Fibroblast of skin of right quadriceps (primary cell): ENCODE measurements at regions not wholly inside any gene's neighbourhood (a gene's known extent, or its start where the extent isn't known, plus 50 kb on each side); places are given as distances from the start of the nearest gene placed in this dataset.
A peak's percentile ranks its signal among the peaks of the same experiment; 100 is the strongest.

ENCODE experiments used
- DNase-seq: peaks from one replicate; pipeline ENCODE4 v3.0.0-alpha.2; 2013

GRCh38 chr4:155512046-155512445, 135.3 kb upstream of the MAP9 start:
- DNase-seq, result no peak

- DNase-seq, result no peak
These were observed 134.0 kb upstream of the MAP9 start for GRCh38 chr4:155510771-155511170.

GRCh38 chr4:155509555-155509954, 132.8 kb upstream of the MAP9 start:
- DNase-seq, result peak; percentile 43

GRCh38 chr4:155506745-155507144, 130.0 kb upstream of the MAP9 start:
- DNase-seq, result no peak

GRCh38 chr4:155505321-155505720, 128.6 kb upstream of the MAP9 start:
- no peak for DNase-seq

- DNase-seq, result no peak
These were observed 120.5 kb upstream of the MAP9 start for GRCh38 chr4:155497306-155497705.

GRCh38 chr4:155496294-155496626, 119.5 kb upstream of the MAP9 start:
- no peak for DNase-seq

- no peak for DNase-seq
These were observed 119.0 kb upstream of the MAP9 start for GRCh38 chr4:155495572-155496293.

- DNase-seq, result no peak
These were observed 117.4 kb upstream of the MAP9 start for GRCh38 chr4:155494037-155494718.

GRCh38 chr4:155491336-155492120, 114.8 kb upstream of the MAP9 start:
- DNase-seq, result peak; percentile 17

GRCh38 chr4:155489271-155489670, 112.5 kb upstream of the MAP9 start:
- no peak for DNase-seq

- no peak for DNase-seq
These were observed 111.9 kb upstream of the MAP9 start for GRCh38 chr4:155488691-155489090.

- DNase-seq, result no peak
These were observed 110.4 kb upstream of the MAP9 start for GRCh38 chr4:155487210-155487609.

GRCh38 chr4:155481150-155481549, 104.4 kb upstream of the MAP9 start:
- no peak for DNase-seq

GRCh38 chr4:155479835-155480234, 103.1 kb upstream of the MAP9 start:
- no peak for DNase-seq

- no peak for DNase-seq
These were observed 101.6 kb upstream of the MAP9 start for GRCh38 chr4:155478336-155478835.

GRCh38 chr4:155474758-155475157, 98.0 kb upstream of the MAP9 start:
- DNase-seq, result no peak

GRCh38 chr4:155473420-155474095, 96.8 kb upstream of the MAP9 start:
- no peak for DNase-seq

GRCh38 chr4:155468282-155468681, 91.5 kb upstream of the MAP9 start:
- no peak for DNase-seq

GRCh38 chr4:155450676-155451075, 73.9 kb upstream of the MAP9 start:
- DNase-seq, result no peak

GRCh38 chr4:155445306-155445705, 68.5 kb upstream of the MAP9 start:
- DNase-seq, result no peak

- DNase-seq, result no peak
These were observed 68.0 kb upstream of the MAP9 start for GRCh38 chr4:155444721-155445120.
